ENCODE measurements at regions not wholly inside any gene's neighbourhood (a gene's known extent, or its start where the extent isn't known, plus 50 kb on each side); places are given as distances from the start of the nearest gene placed in this dataset.

DNA sequence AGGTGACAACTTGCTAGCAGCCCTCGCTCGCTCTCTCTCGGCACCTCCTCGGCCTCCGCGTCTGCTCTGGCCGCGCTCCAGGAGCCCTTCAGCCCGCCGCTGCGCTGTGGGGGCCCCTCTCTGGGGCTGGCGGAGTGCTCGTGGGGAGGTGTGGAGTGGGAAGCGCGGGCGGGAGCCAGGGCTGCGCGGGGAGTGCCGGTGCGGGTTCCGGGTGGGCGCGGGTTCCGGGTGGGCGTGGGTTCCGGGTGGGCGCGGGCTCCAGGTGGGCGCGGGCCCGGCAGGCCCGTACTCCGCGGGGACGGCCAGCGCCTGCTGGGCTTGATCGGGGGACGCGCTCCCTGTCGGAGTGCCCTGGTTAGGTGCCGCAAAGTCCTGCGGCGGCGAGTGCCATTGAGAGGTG is 384.3 kb downstream of the GPM6A start:
- no peak for TF ChIP-seq ZFP30 (CRISPR knock-in tag; IDR thresholded peaks at IDR 0.05)
- TF ChIP-seq TOX (CRISPR knock-in tag; IDR thresholded peaks at IDR 0.05; ENCODE audit: borderline replicate concordance): no peak
- no peak for TF ChIP-seq RARB (CRISPR knock-in tag; IDR thresholded peaks at IDR 0.05)
- no peak for TF ChIP-seq CREB5 (CRISPR knock-in tag; IDR thresholded peaks at IDR 0.05; ENCODE audit: low read depth)
- no peak for TF ChIP-seq ZC3H10 (CRISPR knock-in tag; IDR thresholded peaks at IDR 0.05)
- TF ChIP-seq ESRRG (CRISPR knock-in tag; IDR thresholded peaks at IDR 0.05): no peak
- no peak for TF ChIP-seq PPARA (CRISPR knock-in tag; IDR thresholded peaks at IDR 0.05; ENCODE audit: borderline replicate concordance)
- TF ChIP-seq, protein P1, sequence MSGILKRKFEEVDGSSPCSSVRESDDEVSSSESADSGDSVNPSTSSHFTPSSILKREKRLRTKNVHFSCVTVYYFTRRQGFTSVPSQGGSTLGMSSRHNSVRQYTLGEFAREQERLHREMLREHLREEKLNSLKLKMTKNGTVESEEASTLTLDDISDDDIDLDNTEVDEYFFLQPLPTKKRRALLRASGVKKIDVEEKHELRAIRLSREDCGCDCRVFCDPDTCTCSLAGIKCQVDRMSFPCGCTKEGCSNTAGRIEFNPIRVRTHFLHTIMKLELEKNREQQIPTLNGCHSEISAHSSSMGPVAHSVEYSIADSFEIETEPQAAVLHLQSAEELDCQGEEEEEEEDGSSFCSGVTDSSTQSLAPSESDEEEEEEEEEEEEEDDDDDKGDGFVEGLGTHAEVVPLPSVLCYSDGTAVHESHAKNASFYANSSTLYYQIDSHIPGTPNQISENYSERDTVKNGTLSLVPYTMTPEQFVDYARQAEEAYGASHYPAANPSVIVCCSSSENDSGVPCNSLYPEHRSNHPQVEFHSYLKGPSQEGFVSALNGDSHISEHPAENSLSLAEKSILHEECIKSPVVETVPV (CRISPR knock-in tag; IDR thresholded peaks at IDR 0.05): no peak
- TF ChIP-seq, protein P2, sequence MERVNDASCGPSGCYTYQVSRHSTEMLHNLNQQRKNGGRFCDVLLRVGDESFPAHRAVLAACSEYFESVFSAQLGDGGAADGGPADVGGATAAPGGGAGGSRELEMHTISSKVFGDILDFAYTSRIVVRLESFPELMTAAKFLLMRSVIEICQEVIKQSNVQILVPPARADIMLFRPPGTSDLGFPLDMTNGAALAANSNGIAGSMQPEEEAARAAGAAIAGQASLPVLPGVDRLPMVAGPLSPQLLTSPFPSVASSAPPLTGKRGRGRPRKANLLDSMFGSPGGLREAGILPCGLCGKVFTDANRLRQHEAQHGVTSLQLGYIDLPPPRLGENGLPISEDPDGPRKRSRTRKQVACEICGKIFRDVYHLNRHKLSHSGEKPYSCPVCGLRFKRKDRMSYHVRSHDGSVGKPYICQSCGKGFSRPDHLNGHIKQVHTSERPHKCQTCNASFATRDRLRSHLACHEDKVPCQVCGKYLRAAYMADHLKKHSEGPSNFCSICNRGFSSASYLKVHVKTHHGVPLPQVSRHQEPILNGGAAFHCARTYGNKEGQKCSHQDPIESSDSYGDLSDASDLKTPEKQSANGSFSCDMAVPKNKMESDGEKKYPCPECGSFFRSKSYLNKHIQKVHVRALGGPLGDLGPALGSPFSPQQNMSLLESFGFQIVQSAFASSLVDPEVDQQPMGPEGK (CRISPR knock-in tag; IDR thresholded peaks at IDR 0.05; ENCODE audit: borderline replicate concordance): no peak
- no peak for TF ChIP-seq ARNTL (CRISPR knock-in tag; IDR thresholded peaks at IDR 0.05; ENCODE audit: borderline replicate concordance, low read depth)
